ENCODE measurements at regions not wholly inside any gene's neighbourhood (a gene's known extent, or its start where the extent isn't known, plus 50 kb on each side); places are given as distances from the start of the nearest gene placed in this dataset.

DNA sequence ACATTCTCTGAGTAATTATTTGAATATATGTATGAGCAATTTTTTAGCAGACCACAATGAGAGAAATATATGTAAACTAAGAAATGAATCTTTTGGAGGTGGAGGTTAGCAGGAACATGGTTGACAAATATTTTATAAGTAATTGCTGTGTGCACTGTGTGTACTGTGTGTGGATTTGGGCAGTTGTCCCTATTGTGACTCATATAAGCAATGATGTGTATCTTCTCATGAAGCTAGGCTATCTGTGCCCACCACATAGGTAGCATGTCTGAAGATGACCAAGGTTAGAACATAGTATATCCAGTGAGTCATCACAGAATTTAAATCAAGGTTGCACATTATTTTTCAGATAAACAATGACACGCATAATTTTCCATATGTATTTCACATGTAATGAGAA, 713.9 kb upstream of the GBE1 start:
- no peak overlapping the region for H3K9ac ChIP-seq (ENCODE audit: insufficient read depth in 1 of 2, low read depth in 2 of 2, low read length in 2 of 2)
- CTCF ChIA-PET (ENCODE audit: low intra/inter-chr PET ratio) = no interaction called here

More for the DNA sequence above, 713.9 kb upstream of the GBE1 start:
- no peaks in the 10 kb centered on the region for H3K36me3 ChIP-seq (ENCODE audit: control insufficient read depth, insufficient read depth, low read length)
- 0% methylated on average over 1 of the region's 1 CpG for WGBS (ENCODE audit: insufficient coverage, low coverage, missing lambda C conversion rate)
- no peaks in the 10 kb centered on the region for H4K20me1 ChIP-seq (replicated peaks; ENCODE audit: control insufficient read depth, insufficient read depth, low read length)
- POLR2A ChIA-PET = no interaction called here
- no peaks in the 10 kb centered on the region for H3K4me1 ChIP-seq (replicated peaks in 1 of 2; ENCODE audit: control insufficient read depth in 2 of 2, insufficient read depth in 2 of 2, low read length in 2 of 2)
- no peaks in the 10 kb centered on the region for H3K9me3 ChIP-seq (replicated peaks; ENCODE audit: control insufficient read depth, insufficient read depth, low read depth, low read length)
- ATAC-seq = no peak
- in situ Hi-C loops (cut with MboI) = no loop called here
- H2AFZ ChIP-seq (ENCODE audit: low read depth, low read length) = no peak overlapping the region
- no peaks in the 10 kb centered on the region for H3K9me1 ChIP-seq (ENCODE audit: control insufficient read depth, insufficient read depth, low read length)
- intact Hi-C loops (cut with micrococcal nuclease) = no loop called here
- no peaks in the 10 kb centered on the region for H3K27me3 ChIP-seq (ENCODE audit: control insufficient read depth in 2 of 2, insufficient read depth in 2 of 2, low read length in 2 of 2)
- no TSS peak for BruUV-seq (replicated peaks)
- no peak overlapping the region for H3K4me3 ChIP-seq
- TF ChIP-seq DDX20 (tag; IDR thresholded peaks at IDR 0.05; ENCODE audit: low read depth) (no peak), NONO (IDR thresholded peaks at IDR 0.05; ENCODE audit: low read depth in 2 of 2, low read length in 1 of 2) (no peak), ZNF165 (CRISPR knock-in tag; IDR thresholded peaks at IDR 0.05; ENCODE audit: borderline replicate concordance) (no peak), ZNF174 (CRISPR knock-in tag; IDR thresholded peaks at IDR 0.05) (no peak)
- TF ChIP-seq, protein P1, sequence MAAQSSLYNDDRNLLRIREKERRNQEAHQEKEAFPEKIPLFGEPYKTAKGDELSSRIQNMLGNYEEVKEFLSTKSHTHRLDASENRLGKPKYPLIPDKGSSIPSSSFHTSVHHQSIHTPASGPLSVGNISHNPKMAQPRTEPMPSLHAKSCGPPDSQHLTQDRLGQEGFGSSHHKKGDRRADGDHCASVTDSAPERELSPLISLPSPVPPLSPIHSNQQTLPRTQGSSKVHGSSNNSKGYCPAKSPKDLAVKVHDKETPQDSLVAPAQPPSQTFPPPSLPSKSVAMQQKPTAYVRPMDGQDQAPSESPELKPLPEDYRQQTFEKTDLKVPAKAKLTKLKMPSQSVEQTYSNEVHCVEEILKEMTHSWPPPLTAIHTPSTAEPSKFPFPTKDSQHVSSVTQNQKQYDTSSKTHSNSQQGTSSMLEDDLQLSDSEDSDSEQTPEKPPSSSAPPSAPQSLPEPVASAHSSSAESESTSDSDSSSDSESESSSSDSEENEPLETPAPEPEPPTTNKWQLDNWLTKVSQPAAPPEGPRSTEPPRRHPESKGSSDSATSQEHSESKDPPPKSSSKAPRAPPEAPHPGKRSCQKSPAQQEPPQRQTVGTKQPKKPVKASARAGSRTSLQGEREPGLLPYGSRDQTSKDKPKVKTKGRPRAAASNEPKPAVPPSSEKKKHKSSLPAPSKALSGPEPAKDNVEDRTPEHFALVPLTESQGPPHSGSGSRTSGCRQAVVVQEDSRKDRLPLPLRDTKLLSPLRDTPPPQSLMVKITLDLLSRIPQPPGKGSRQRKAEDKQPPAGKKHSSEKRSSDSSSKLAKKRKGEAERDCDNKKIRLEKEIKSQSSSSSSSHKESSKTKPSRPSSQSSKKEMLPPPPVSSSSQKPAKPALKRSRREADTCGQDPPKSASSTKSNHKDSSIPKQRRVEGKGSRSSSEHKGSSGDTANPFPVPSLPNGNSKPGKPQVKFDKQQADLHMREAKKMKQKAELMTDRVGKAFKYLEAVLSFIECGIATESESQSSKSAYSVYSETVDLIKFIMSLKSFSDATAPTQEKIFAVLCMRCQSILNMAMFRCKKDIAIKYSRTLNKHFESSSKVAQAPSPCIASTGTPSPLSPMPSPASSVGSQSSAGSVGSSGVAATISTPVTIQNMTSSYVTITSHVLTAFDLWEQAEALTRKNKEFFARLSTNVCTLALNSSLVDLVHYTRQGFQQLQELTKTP (IDR thresholded peaks at IDR 0.05; ENCODE audit: low read depth in 1 of 2, partially characterized antibody in 2 of 2) = no peak
- FAIRE-seq = no peak
- DNase-seq (ENCODE audit: extremely low read depth in 1 of 4, low spot score in 3 of 4) = no peak
- no peak overlapping the region for H3K27ac ChIP-seq (ENCODE audit: extremely low read depth, low read depth, low read length)
- H3K4me2 ChIP-seq (ENCODE audit: insufficient read depth, low read length) = no peak overlapping the region
- H3K79me2 ChIP-seq (ENCODE audit: control insufficient read depth, insufficient read depth, low read length) = no peaks in the 10 kb centered on the region
